GM10266 (cell line): ENCODE measurements at regions not wholly inside any gene's neighbourhood (a gene's known extent, or its start where the extent isn't known, plus 50 kb on each side); places are given as distances from the start of the nearest gene placed in this dataset.

Experiments used
- DNase-seq: peaks from one replicate; pipeline ENCODE4 v3.0.0; 2012; ENCODE audit errors: extremely low spot score
- TF ChIP-seq, protein P1 (sequence below): IDR thresholded peaks from 2 replicates; pipeline ENCODE4 v1.5.1; 2012; ENCODE audit warnings: mild to moderate bottlenecking, low read depth; ENCODE audit not compliant: control insufficient read depth, insufficient read depth; ENCODE audit errors: missing control alignments

DNA sequence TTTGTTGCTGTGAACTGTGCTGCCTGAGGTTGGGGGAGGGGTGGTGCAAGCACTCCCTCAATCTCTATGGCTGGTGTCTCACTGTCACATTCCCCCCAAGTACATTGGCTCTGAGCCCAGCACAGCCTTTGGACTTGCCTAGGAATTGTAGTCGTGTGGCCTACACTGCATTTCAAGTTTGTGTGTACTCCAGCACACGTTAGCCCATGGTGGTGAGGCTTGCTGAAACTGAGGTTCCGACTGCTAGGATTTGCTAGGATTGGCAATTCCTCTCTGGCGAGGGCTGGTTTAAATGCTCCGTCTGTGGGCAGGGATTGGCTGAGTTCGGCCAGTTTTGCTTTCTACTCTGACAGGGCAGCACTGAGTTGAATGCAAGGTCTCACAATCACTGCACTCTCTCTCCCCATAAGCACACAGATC is 121.7 kb upstream of the CXXC4 start:
- TF ChIP-seq, protein P1, sequence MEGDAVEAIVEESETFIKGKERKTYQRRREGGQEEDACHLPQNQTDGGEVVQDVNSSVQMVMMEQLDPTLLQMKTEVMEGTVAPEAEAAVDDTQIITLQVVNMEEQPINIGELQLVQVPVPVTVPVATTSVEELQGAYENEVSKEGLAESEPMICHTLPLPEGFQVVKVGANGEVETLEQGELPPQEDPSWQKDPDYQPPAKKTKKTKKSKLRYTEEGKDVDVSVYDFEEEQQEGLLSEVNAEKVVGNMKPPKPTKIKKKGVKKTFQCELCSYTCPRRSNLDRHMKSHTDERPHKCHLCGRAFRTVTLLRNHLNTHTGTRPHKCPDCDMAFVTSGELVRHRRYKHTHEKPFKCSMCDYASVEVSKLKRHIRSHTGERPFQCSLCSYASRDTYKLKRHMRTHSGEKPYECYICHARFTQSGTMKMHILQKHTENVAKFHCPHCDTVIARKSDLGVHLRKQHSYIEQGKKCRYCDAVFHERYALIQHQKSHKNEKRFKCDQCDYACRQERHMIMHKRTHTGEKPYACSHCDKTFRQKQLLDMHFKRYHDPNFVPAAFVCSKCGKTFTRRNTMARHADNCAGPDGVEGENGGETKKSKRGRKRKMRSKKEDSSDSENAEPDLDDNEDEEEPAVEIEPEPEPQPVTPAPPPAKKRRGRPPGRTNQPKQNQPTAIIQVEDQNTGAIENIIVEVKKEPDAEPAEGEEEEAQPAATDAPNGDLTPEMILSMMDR = no peak
- DNase-seq = no peak

- no peak for DNase-seq
- TF ChIP-seq, protein P1 = no peak
Observed at GRCh38 chr4:104625706-104626105, 131.0 kb upstream of the CXXC4 start.

DNA sequence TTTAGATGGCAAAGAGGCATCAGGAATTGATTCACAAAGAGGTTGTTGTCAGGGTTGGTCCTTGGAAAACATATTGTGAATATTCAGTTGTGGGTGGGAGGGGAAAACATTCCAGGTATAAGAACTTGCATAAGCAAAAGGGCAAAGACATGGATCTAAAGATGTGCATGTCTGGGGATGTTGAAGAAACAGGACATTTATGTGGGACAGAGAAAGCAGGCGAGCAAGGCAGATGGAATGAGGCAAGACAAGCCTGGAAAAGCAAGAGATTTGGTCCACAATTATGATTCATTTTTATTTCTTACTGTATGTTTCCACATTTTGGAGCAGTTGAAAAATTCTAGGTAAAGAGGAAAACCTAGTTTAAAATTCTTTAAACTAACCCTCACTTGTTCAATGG is 134.9 kb upstream of the CXXC4 start:
- DNase-seq = no peak
- TF ChIP-seq, protein P1 = no peak

DNA sequence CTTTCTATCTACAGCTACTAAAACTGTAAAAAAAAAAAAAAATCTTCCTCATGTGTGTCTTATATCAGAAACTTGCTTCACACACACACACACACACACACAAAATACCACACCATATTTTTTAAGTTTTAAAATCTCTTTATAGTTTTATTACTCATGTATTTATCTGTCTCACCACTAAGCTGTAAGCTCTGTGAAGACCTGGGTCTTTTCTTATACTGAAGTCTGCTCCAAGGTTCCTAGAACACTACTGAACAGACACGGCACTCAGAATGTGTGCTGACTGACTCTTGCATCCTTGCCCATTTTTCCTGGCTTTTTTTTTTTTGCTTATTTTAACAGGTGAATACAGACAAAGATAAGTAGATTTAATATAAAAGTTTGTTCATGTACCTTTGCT is 135.6 kb upstream of the CXXC4 start:
- TF ChIP-seq, protein P1 = no peak
- DNase-seq = no peak

DNA sequence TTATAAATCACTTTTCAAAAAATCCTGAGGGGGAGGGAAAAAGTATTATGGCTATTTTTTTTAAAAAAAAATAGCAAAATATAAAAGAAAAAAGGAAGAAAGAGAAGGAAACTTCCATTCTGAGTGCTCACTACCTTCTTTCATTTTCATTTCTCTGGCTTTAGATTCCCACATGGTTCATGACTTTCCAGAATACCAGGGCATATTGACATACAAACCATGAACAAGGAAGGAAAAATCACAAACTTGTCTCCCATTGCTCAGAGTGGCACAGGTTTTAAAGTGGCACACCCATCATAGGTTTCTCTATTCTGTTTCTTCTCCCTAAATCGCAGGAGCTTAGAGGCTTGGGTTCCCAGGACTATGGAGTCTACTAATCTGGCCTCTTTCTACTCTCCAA is 136.3 kb upstream of the CXXC4 start:
- TF ChIP-seq, protein P1 = no peak
- no peak for DNase-seq

- no peak for DNase-seq
- TF ChIP-seq, protein P1 = no peak
Observed at GRCh38 chr4:104641418-104641817, 146.7 kb upstream of the CXXC4 start.

DNA sequence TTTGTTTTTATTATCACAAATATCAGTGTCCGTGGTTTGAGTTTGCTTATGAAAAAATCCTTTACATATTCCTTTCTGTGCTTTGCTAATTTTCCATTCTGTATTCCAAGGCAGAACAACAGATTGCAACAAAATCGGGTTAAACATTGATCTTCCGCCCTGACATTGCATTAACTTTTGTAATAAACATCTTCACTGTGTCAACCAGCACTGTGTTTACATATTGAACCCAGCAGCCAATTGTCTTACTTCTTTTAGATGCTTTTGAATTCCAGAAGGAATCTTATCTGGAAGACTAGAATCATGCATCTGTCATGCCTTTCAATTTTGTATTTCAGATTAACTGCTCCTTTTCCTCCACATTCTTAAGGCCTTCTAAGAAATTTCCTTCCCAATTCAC is 147.8 kb upstream of the CXXC4 start:
- TF ChIP-seq, protein P1 = no peak

More for the DNA sequence above, 147.8 kb upstream of the CXXC4 start:
- DNase-seq = no peak
